Erythroblast (primary cell): ENCODE measurements at regions not wholly inside any gene's neighbourhood (a gene's known extent, or its start where the extent isn't known, plus 50 kb on each side); places are given as distances from the start of the nearest gene placed in this dataset.

ENCODE experiments used
- GATA1 ChIP-seq: IDR thresholded peaks from 2 replicates; pipeline ENCODE4 v1.6.1; 2011; ENCODE audit warnings: low read depth, mild to moderate bottlenecking, control low read depth, low read length, moderate library complexity
- POLR2A ChIP-seq: IDR thresholded peaks from 2 replicates; pipeline ENCODE4 v1.6.1; 2011; ENCODE audit warnings: mild to moderate bottlenecking, low read length

GRCh38 chr3:124381575-124382333 is 348.5 kb upstream of the UMPS start:
- no peak for TF ChIP-seq POLR2A
- no peak for TF ChIP-seq GATA1
